22Rv1 (cell line): ENCODE measurements at regions not wholly inside any gene's neighbourhood (a gene's known extent, or its start where the extent isn't known, plus 50 kb on each side); places are given as distances from the start of the nearest gene placed in this dataset.

Source experiments
- H3K27ac ChIP-seq: fragments of 450-650 bp; 2 replicates; pipeline ENCODE4 v1.5.1; 2017
- CTCF ChIP-seq: fragments of 450-650 bp; IDR thresholded peaks from 2 replicates; pipeline ENCODE4 v1.5.1; 2017; ENCODE audit warnings: mild to moderate bottlenecking
- ZFX ChIP-seq: fragments of 450-650 bp; IDR thresholded peaks from 2 replicates; pipeline ENCODE4 v1.6.1; 2017; ENCODE audit warnings: antibody characterized with exemption, borderline replicate concordance

GRCh38 chr14:71574976-71575375, 357.3 kb upstream of the RGS6 start:
- H3K27ac ChIP-seq: no peak overlapping the region
- TF ChIP-seq ZFX (no peak), CTCF (no peak)

DNA sequence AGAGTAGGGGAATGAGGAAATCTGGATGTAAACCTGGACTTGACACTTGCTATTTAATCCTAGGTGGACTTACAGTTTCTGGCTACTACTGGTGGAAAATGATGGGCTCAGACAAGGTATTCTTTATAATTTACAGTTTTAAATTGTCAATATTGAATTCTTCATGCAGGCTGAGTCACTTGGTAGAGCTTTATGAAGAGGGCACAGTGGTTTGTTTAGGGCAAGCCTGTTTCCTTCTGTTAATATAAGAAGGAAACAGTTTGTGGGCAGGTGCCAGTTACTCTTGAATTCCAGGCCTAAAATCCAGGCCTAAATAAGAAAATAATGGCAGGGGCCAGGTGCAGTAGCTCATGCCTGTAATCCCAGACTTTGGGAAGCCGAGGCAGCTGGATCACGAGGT, 355.8 kb upstream of the RGS6 start:
- H3K27ac ChIP-seq: no peak overlapping the region
- TF ChIP-seq CTCF (no peak), ZFX (no peak)

DNA sequence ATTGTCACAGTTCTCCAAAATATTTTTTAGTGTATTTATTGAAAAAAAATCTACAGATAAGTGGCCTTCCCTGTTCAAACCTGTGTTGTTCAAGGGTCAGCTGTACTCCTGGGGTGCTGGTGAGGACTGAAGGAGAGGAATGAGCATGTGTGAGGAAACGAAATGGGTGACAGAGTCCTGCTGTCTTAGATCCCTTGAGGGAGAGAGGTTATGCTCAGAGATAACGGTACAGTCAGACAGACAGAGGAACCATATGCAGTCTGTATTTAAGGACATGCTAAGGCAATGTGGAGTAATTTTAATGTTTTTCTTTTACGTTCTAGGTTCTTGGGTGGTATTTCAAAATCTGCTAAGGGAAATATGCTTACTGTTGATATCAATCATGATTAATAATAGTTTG, 352.9 kb upstream of the RGS6 start:
- TF ChIP-seq ZFX: no peak
- no peak overlapping the region for H3K27ac ChIP-seq

DNA sequence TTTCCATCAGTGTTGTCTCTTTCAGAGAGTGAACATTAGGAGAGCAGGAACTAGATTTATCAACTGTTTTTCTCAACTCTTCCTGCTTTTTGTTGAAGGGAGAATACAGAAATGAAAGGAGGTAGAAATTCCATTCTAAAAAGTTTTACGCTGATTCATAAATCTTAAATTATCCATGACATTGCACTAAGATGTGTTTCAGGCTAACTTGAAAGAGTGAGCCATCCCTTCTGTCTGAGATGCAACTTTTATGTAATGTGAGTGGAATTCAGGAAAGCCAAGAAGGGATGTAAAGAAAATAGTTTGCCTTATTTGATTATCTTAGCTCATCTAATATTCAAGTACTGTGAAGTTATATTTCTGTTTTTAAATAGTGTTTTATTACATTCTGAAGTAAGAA, 349.5 kb upstream of the RGS6 start:
- TF ChIP-seq CTCF: no peak
- no peak for TF ChIP-seq ZFX
- no peak overlapping the region for H3K27ac ChIP-seq

DNA sequence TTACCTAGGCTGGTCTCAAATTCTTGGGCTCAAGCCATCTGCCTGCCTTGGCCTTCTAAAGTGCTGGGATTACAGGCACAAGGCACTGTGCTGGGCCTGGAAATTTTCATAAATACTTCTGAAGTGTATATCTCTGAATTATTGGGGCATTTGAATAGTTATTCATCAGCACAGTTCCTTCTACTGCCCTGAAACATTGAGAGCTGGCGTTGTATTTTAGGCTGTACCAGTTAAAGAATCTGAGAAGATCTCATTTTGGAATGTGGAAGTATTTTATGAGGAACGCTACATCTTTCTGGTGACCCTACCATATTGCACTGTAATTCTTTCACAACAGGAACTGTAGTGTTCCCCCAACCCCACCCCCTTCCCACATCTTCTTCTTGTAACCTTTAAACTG, 349.0 kb upstream of the RGS6 start:
- H3K27ac ChIP-seq: no peak overlapping the region
- TF ChIP-seq ZFX (no peak), CTCF (no peak)

DNA sequence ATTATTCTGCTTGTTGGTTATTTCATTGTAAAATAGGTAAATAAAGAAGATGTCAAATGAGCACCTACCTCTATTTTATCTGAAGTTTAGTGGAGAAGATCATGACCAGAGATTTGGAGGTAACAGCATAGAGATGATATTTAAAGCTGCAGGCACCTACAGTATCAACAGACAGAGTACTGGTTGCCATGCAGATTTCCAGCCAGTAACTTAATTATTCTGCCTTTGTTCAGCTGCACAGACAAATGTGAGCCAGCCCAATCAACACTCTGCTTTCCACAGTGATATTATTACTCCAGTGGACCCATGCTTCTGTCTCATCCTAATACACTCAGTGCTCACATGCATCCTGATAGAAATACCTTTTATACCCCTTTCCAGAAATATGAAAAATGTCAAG, 348.5 kb upstream of the RGS6 start:
- H3K27ac ChIP-seq: no peak overlapping the region
- TF ChIP-seq CTCF (no peak), ZFX (no peak)

DNA sequence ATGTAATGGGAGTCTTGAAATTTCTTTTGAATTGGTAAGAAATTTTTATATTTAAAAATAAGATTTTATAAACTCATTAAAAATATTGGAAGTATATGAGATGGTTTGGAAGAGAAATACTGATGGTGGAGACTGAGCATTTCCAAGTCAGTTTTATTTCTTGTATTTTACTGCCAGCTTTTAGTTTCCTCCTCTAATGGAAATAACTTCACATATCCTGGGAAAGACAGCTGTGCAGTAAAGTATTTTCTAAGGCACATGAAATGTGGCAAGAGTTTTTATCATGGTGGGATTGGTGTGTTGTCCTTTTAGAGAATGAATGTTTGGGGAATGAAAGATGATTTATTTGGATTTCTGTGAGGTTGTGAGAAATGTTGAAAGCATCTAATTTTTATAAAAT, 346.9 kb upstream of the RGS6 start:
- TF ChIP-seq CTCF: no peak
- no peak for TF ChIP-seq ZFX
- H3K27ac ChIP-seq: no peak overlapping the region

DNA sequence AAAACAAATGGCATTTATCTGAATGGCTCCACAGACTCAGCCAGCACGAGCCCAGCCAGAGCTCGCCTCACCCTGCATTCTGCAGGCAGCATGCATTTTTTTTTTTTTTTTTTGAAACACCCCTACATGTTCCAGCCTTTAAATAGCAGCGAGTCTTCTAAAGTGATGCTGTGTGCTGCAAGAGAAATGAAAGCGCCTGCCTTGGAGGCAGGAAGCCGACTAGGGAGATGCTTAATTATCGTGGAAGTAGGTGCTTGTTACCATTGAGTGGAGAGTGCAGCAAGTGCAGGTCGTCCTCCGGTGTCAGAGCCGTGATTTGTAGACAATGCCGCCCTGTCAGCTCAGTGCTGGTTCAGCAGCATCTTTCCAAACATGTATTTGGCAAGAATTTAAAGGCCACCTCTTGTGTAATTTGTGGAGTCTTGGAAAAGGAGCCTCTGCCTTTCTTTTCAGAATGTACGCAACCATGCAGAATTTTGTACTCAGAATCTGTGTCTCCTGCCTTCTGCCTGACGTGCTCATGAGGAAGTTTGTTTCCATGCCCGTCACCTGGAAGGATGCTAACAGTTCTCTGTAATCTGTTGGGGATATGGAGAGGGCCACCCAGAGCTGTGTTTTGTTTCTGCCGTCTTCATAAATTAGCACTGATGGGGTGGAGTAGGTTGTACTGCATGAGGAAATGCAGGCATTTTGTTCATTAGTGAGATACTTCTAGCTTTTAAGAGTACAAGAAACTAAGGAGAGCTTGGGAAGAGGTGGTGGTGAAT, 345.9 kb upstream of the RGS6 start:
- no peak overlapping the region for H3K27ac ChIP-seq
- TF ChIP-seq CTCF (no peak), ZFX (no peak)
